GM23248 (cell line): ENCODE measurements at regions not wholly inside any gene's neighbourhood (a gene's known extent, or its start where the extent isn't known, plus 50 kb on each side); places are given as distances from the start of the nearest gene placed in this dataset.

Experiments used
- EZH2 ChIP-seq: fragments of 200-600 bp; sonication (generic); IDR thresholded peaks from 2 replicates; pipeline ENCODE4 v1.6.1; 2018; ENCODE audit warnings: antibody characterized with exemption, mild to moderate bottlenecking; ENCODE audit not compliant: insufficient read depth, poor library complexity, severe bottlenecking
- EZH2phosphoT487 ChIP-seq: fragments of 200-600 bp; sonication (generic); IDR thresholded peaks from 2 replicates; pipeline ENCODE4 v1.6.1; 2018; ENCODE audit warnings: antibody characterized with exemption, moderate library complexity, mild to moderate bottlenecking, low read depth; ENCODE audit not compliant: insufficient read depth

DNA sequence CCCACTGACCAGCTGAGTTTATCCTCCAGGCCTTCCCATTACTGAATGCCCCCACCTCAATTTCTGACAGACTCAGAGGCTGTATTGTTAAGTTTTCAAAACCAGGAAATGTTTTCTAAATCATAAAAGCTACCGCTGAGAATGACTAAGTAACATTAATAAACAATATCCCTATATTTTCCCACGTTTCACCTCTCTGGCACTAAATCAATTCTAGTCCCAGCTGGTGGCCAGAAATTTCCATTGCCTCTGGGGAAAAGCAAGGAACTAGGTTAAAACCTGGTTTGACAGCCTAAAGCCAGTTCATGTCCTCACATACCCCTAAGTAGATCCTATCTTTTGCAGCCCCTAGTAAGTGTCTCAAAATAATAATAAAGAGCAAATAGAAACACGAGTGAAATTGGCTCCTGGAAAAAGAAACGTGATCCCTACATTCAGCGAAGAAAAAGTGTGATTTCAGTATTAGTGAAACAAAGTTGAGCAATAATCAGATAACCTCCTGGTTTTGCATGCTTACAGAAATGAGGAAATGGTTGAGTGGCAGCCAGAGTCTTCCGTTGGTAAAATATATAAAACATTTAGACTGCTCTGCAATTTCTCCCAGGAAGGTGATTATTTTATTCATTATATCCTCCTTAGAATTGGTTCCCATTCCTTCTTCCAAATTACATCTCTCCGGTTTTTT is 110.9 kb downstream of the ESM1 start:
- TF ChIP-seq EZH2 (no peak), EZH2phosphoT487 (no peak)
